HG03460 (cell line): ENCODE measurements at regions not wholly inside any gene's neighbourhood (a gene's known extent, or its start where the extent isn't known, plus 50 kb on each side); places are given as distances from the start of the nearest gene placed in this dataset.

ENCODE experiments used
- ATAC-seq: cut with Tn5 transposase; IDR thresholded peaks from one replicate; pipeline ENCODE4 v1.9.1; 2021; ENCODE audit not compliant: unreplicated experiment

GRCh38 chr2:2567776-2568175, 236.7 kb upstream of the MYT1L start:
- no peak for ATAC-seq

GRCh38 chr2:2566396-2567323, 235.6 kb upstream of the MYT1L start:
- no peak for ATAC-seq

- ATAC-seq = no peak
Observed at GRCh38 chr2:2565671-2566070, 234.6 kb upstream of the MYT1L start.

GRCh38 chr2:2564300-2565078, 233.4 kb upstream of the MYT1L start:
- ATAC-seq = no peak

GRCh38 chr2:2563309-2563860, 232.3 kb upstream of the MYT1L start:
- ATAC-seq = no peak

- no peak for ATAC-seq
Observed at GRCh38 chr2:2562867-2563266, 231.8 kb upstream of the MYT1L start.

DNA sequence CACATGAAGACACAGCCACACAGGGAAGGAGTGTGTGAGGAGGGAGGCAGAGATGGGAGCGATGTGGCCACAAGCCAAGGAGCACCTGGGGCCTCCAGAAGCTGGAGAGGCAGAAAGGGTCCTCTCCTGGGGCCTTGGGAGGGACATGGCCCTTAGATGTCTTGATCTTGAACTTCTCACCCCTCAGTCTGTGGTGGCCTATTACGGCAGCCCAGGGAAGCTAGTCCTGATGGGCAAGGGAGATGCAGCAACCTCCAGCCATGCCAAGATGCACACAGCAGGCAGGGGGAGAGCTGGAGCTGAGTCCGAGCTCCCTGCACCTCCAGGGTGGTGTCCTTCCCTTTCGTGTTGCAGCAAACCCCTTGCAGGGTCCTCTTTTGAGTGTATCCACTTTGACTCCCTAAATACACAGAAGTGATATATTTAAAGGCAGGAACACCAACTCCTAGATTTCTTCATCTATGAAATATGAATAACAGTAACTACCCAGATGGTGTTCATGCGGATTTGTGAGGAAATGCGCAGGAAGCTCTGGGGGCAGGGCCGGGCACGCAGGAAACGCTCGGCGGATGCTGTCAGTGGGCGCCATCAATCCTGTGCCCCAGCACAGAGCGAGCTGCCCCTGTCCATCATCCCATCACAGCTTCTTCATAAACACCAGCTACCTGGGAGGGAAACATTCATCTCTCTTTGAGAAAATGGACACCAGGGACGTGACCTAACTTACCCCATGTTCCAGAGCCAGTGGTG, 230.4 kb upstream of the MYT1L start:
- no peak for ATAC-seq

GRCh38 chr2:2560374-2561015, 229.4 kb upstream of the MYT1L start:
- ATAC-seq = no peak

GRCh38 chr2:2558476-2558875, 227.4 kb upstream of the MYT1L start:
- ATAC-seq = no peak

DNA sequence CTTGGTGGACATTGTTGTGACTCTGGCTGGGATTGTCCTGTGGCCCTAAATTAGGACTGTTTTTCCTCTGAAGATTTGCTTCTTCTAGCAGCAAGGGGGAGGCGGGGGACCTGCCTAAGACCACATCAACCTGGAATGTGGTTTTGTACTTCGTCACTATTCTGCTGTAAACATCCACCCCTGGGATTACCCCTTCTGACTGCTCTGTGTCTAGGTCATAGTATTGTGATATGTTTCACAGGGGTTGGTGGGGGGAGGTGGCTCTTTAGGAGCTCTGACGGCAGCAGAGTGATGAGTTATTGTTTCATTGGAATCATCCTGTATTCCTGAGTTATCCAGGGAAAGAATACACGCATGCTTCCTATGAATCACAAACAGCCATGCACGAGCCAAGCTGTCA, 226.4 kb upstream of the MYT1L start:
- ATAC-seq = no peak

GRCh38 chr2:2550856-2551255, 219.8 kb upstream of the MYT1L start:
- ATAC-seq = no peak

GRCh38 chr2:2547911-2548310, 216.8 kb upstream of the MYT1L start:
- no peak for ATAC-seq

- no peak for ATAC-seq
Observed at GRCh38 chr2:2547451-2547850, 216.4 kb upstream of the MYT1L start.

GRCh38 chr2:2546046-2546445, 215.0 kb upstream of the MYT1L start:
- no peak for ATAC-seq

GRCh38 chr2:2542966-2543611, 212.0 kb upstream of the MYT1L start:
- ATAC-seq = no peak

DNA sequence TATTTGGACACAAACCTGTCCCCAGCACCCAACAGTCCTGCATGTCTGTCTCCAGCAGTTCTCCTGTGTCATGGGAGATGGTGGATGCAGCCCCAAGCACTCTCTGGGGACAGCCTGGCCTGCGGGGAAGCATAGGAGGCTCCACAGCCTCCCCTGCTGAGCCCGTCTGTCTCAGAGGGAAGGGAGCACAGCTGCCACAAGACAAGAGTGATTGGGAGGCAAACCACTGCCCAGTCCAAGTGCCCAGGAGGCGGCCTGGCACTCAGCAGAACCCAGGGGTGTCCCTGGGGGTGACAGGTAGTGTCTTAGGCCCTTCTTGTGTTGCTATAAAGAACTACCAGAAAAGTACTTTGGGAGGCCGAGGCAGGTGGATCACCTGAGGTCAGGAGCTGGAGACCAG, 211.2 kb upstream of the MYT1L start:
- no peak for ATAC-seq

DNA sequence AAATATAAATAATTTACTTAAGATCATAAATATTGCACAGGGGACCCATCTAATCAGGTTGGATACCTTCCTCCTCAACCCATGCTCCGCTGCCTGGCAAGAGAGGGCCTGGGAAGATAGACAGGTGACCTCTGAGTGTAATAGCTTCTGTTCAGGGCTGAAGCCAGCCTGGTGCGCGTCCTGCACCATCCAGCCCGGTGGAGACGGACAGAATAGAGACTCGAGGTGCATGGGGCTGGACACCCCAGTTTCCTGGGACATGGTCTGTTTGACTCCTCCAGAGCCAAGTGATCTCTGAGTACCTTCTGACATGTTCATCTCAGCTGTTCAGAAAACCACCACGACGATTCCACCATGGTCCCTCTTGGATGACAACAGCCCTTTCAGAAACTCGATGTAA, 209.3 kb upstream of the MYT1L start:
- ATAC-seq = no peak

- no peak for ATAC-seq
Observed at GRCh38 chr2:2536416-2537056, 205.5 kb upstream of the MYT1L start.

DNA sequence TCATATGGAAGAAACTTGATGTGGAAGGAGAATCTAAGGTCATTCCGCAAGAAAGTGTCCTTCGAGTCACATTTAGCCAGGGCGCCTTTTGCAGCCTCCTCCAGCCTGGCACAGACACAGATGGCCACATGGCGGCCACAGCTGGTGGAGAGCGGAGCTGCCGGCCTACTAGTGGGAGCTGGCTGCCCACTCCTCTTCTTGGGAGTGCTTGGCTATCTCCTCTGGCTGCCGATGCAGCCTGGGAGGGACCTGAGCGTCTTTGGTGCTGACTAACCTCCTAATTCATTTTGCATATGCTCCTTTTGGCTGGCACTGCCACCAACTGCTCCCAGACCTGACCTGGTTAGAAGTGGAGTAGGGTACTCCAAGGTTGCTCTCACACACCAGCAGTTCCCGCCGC, 199.3 kb upstream of the MYT1L start:
- ATAC-seq = no peak

DNA sequence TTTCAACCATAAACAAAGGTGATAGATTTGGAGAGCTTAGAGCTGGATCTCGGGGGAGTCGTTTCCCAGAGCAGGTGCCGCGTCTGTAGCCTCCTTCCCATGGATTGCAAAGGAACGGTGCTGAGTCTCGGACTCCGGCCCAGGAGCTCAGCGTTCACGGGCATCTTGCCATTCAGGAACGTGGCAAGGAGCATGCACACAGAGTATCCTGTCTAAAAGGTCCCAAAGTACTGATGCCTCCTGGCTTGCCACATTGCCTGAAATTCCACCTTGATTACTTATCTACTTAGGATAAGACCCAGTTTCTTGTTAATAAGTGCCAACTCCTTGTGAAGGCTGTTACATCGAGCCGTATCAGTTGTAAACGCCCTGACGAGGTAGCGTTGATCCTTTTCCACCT, 197.8 kb upstream of the MYT1L start:
- ATAC-seq = no peak
